Chondrocyte (in vitro differentiated cells): ENCODE measurements at regions not wholly inside any gene's neighbourhood (a gene's known extent, or its start where the extent isn't known, plus 50 kb on each side); places are given as distances from the start of the nearest gene placed in this dataset.

Source experiments
- DNase-seq: peaks from one replicate; pipeline ENCODE4 v3.0.0; 2021; ENCODE audit warnings: mixed read lengths, low spot score
- H3K27ac Mint-ChIP-seq: one replicate; pipeline ENCODE4 v1.8.0; 2021; ENCODE audit warnings: mild to moderate bottlenecking, moderate library complexity, mixed read lengths; ENCODE audit not compliant: unreplicated experiment
- H3K27me3 Mint-ChIP-seq: 2 replicates; pipeline ENCODE4 v1.8.0; 2021; ENCODE audit warnings: low read depth, mixed read lengths
- H3K36me3 Mint-ChIP-seq: 2 replicates; pipeline ENCODE4 v1.8.0; 2021; ENCODE audit warnings: low read depth, mixed read lengths
- H3K4me1 Mint-ChIP-seq: 2 replicates; pipeline ENCODE4 v1.8.0; 2021; ENCODE audit warnings: low read depth, mild to moderate bottlenecking, mixed read lengths
- H3K4me3 Mint-ChIP-seq: one replicate; pipeline ENCODE4 v1.8.0; 2021; ENCODE audit warnings: mild to moderate bottlenecking, moderate library complexity, mixed read lengths; ENCODE audit not compliant: unreplicated experiment
- H3K9me3 Mint-ChIP-seq: 2 replicates; pipeline ENCODE4 v1.8.0; 2021; ENCODE audit warnings: low read depth, mixed read lengths
- CTCF ChIP-seq: fragments of 200-600 bp; sonication (generic); IDR thresholded peaks from 2 replicates; pipeline ENCODE4 v1.5.0; 2021; ENCODE audit warnings: antibody characterized with exemption, mild to moderate bottlenecking, moderate library complexity

- no peak for TF ChIP-seq CTCF
- no peak overlapping the region for H3K4me3 Mint-ChIP-seq
- no peaks in the 10 kb centered on the region for H3K27me3 Mint-ChIP-seq
- H3K4me1 Mint-ChIP-seq, result no peaks in the 10 kb centered on the region
- H3K9me3 Mint-ChIP-seq, result peaks cover 6% of the 10 kb centered on the region
- no peak for DNase-seq
- H3K36me3 Mint-ChIP-seq, result no peaks in the 10 kb centered on the region
- H3K27ac Mint-ChIP-seq, result no peak overlapping the region
These were observed 245.8 kb downstream of the FRK start for GRCh38 chr6:115814907-115815306.

DNA sequence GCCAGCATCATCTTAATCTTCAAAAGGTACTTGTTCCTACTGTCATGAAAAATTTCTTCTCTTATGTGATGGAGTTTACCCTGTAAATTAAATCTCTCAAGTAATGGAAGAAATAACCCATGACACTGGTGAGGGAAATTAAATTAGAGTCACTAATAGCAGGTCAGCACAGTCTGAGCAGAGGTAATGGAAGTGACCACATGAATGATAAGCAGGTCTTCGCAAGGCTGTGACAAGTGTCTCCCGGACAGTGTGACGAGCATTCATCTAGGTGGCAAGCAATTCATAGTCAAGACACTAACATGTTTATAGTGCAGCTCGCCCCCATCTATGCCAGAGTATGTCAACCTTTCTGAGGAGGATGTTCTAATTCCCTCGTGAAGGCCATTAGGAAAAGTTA is 249.2 kb downstream of the FRK start:
- H3K4me3 Mint-ChIP-seq, result no peak overlapping the region
- DNase-seq, result no peak
- H3K27ac Mint-ChIP-seq, result no peak overlapping the region
- H3K27me3 Mint-ChIP-seq, result no peaks in the 10 kb centered on the region
- no peaks in the 10 kb centered on the region for H3K36me3 Mint-ChIP-seq
- H3K9me3 Mint-ChIP-seq, result no peaks in the 10 kb centered on the region
- no peaks in the 10 kb centered on the region for H3K4me1 Mint-ChIP-seq
- TF ChIP-seq CTCF, result no peak

- no peaks in the 10 kb centered on the region for H3K36me3 Mint-ChIP-seq
- H3K9me3 Mint-ChIP-seq, result no peaks in the 10 kb centered on the region
- H3K4me1 Mint-ChIP-seq, result peaks cover 13% of the 10 kb centered on the region
- TF ChIP-seq CTCF, result no peak
- H3K27ac Mint-ChIP-seq, result no peak overlapping the region
- no peak for DNase-seq
- H3K27me3 Mint-ChIP-seq, result peaks cover 6% of the 10 kb centered on the region
- H3K4me3 Mint-ChIP-seq, result no peak overlapping the region
These were observed 262.5 kb downstream of the FRK start for GRCh38 chr6:115798229-115798628.

DNA sequence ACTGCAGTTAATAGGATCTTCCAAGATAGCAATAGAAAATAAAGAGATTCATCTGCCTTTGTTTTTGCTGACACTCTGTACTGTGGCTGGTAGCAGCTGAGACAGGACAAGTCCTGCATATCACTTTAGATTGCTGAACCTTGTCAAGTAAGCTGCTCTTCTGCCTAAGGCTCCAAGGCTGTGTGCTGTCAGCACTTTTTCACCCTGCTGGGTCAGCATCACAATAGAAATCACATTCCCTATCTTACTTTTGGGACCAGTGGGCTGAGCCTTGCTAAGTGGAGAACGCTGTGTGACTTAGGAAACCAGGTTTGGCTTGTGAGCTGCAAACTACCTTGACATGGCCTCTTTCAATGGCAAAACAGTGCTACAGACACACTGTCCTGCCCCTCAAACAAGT is 263.9 kb downstream of the FRK start:
- H3K27me3 Mint-ChIP-seq, result peaks cover 6% of the 10 kb centered on the region
- H3K27ac Mint-ChIP-seq, result no peak overlapping the region
- H3K4me3 Mint-ChIP-seq, result no peak overlapping the region
- H3K9me3 Mint-ChIP-seq, result no peaks in the 10 kb centered on the region
- H3K36me3 Mint-ChIP-seq, result no peaks in the 10 kb centered on the region
- H3K4me1 Mint-ChIP-seq, result peaks cover 13% of the 10 kb centered on the region
- no peak for TF ChIP-seq CTCF
- DNase-seq, result no peak

DNA sequence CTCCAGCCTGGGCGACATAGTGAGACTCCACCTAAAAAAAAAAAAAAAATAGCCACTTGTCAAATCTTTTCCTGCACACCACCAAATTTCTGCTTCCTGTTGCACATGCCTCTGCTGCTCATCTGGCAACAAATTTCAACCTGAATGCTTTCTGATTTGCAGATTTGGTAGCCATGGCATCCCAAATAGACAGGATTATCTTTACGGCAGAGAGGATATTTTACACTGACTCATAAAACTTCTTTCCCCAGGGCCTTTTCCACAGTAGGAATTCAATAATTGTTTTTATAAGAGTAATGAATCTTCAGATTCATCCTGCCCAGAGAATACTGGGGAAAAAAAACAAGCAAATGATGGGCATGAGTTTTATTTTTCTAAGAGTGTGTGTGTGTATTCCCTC is 264.6 kb downstream of the FRK start:
- no peak overlapping the region for H3K27ac Mint-ChIP-seq
- H3K9me3 Mint-ChIP-seq, result no peaks in the 10 kb centered on the region
- no peaks in the 10 kb centered on the region for H3K36me3 Mint-ChIP-seq
- peaks cover 13% of the 10 kb centered on the region for H3K4me1 Mint-ChIP-seq
- H3K4me3 Mint-ChIP-seq, result no peak overlapping the region
- peaks cover 3% of the 10 kb centered on the region for H3K27me3 Mint-ChIP-seq
- no peak for DNase-seq
- no peak for TF ChIP-seq CTCF
